Fibroblast of the conjunctiva (primary cell): ENCODE measurements at regions not wholly inside any gene's neighbourhood (a gene's known extent, or its start where the extent isn't known, plus 50 kb on each side); places are given as distances from the start of the nearest gene placed in this dataset.

ENCODE experiments used
- DNase-seq: peaks from one replicate; pipeline ENCODE4 v3.0.0-alpha.2; 2010; ENCODE audit warnings: low read depth

DNA sequence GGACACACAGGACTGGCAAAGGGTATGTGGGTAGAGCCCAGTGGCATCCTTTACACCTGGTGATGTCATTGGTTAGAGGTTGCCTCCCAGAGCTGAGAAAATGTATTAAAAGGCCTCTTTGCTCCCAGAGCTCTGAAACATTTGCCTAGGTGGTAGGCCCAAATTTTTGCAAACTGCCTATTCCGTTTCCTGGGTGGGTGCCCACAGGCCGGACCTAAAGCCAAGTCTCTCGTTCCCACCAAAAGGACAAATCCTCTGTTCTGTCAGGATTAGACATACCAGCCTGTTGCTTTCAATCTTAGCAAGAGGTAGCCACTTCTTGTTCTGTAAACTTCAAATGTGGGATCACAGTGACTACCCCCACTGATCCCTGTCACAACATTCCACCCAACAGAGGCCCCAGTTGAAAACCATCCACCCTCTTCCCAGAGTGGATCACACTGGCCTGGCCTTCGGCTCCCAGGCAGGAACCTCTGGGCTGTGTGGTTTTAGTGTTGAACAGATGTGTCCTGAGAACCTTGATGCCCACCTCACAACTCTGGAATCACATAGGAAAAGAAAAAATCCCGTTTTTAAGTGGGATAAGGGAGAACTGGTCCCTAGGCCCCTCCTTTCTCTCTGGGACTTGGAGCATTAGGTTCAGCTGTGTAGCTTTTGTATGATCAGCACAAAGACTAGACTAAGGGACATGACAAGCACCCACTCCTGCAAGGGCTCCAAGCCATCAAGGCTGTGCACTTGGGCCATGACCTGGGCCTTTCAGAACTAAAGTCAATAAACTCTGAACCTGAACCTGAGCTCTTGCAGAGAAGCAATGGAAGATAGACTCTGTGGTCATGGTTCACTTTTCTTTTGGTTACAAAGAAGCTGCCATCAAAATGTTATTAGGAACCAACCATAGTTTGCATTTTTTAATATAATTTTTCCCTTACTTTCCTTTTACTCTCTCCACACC lies 211.3 kb downstream of the CYP26B1 start:
- no peak for DNase-seq

DNA sequence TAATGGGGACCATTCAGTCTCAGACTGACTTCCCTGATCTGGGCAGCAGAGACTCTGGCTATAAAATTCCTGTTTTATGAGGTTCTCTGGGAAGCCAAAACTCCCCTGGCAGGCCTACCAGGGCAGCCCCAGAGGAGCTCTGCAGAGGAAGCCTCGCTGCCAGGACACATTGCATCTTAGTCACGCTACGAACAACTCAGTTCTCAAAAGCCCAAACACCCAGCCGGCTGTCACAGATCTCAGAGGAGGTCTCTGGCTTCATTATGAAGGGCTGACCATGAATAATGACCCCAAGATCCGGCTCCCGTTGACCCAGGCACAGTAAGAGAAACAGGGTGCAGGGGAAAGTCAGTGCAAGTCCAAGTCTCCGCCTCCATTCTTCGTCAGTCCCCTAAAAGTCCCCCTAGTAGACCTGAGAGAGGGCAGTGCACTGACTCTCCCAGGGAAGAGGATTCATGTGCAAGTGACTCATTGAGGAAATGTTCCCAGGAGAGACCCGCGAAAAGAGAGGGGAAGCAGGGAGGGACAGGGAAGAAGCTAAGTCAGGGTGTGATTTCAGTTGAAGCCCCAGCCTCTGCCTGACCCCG lies 212.3 kb downstream of the CYP26B1 start:
- DNase-seq = no peak

DNA sequence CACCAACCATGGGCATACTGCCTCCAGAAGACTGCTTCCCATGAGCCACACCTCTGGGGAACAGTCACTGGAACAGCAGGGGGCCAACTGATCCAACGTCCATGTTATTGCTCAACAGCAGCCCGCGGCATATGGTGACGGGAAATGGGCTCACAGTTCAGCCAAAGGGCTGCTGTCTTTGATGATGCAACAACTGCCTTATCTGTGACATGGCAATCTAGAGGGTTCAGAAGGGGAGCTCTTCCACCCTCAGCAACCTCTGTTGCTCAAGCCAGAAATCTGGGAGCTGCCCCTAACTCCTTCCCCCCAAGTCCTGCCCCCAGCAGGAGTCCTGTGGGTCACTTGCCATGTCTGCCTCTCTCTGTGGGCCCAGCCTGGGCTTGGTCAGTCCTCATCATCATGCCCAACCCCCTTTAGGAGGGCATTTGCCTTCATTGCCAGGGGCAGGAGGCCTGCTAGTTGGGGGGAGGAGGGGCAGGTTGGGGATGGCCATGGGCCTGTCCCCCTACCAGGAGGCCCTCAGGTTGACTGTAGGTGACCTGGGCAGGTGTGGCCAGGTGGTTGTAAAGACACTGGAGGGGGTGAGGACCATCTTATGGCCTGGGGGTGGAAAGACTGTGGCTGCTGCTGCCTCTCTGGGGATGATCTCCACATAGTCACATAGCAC lies 212.9 kb downstream of the CYP26B1 start:
- DNase-seq = peak; percentile 60

DNA sequence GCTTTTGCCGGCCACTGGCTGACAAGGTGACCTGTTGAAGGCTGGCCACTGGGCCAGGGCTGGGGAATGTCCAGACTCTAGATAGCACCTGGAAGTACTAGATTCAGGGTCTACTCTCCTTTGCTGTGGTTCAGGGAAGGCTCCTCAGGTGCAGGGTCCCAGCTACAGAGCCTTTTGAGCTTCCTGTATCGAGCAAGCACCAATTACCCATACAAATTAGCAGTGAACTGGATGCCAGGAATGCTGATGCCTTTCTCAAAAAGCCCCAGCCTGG lies 213.4 kb downstream of the CYP26B1 start:
- DNase-seq = no peak

DNA sequence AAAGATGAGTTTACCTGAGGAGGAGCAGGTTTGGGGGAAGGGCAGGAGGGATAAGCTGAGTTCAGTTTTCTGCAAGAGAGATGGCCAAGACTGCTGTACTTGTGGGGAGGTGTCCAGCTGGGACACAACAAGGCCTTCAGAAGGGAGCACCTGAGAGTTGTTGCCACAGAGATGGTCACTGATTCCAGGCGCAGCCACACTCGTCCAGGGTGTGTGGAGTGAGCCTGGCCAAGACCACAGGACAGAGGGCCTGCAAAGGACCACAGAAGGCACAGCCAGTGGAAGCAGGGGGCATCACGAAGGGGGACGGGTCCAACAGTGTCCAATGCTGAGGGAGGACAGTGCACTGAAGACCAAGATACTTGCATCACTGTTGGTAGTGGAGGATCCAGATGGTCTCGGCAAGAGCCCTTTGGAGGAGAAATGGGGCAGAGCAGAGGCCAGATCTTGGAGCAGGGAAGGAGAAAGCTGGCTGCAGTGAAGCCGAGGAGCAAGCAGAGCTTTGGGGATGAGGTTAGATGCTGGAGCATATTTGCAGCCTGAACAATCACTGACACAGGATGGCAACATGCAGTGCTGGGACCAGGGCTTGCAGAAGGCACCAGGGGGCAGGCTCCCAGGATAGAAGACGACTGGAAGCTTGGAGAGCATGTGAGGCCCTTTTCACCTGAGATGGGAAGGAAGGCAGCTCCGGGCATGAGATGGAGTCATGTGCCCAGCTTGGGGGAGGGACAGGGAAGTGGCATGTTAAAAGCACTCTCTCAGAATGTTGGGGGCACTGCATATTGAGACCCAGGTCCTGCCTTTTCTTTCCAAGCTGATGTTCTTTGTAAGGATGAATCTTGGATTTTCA lies 214.0 kb downstream of the CYP26B1 start:
- DNase-seq = no peak

DNA sequence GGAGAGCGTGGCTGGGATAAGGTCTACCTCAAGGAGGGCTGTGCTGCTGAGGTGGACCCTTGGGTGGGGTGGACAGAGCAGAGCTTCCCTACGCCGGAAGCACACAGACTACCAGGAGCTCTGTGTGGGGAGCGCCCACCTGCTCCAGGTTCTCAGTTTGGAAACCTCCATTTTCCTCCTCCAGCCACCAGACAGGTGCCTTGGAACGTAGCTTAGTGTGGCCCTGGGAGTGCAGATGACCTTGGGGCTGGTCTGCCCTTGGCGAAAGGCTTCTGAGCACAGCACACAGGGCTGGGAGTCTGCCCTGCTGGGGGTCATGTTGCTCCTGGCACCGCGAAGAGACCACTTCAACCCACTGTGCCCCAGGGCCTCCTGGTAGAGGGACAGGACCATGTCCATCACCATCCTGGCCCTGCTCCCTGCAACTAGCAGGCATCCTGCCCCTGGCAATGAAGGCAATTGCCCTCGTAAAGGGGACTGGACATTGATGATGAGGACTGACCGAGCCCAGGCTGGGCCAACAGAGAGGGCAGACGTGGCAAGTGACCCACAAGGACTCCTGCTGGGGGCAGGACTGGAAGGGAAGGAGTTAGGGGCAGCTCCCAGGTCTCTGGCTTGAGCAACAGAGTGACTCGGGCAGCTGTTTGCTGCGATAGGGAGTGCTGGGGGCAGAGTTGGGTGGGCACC lies 214.7 kb downstream of the CYP26B1 start:
- DNase-seq = no peak

DNA sequence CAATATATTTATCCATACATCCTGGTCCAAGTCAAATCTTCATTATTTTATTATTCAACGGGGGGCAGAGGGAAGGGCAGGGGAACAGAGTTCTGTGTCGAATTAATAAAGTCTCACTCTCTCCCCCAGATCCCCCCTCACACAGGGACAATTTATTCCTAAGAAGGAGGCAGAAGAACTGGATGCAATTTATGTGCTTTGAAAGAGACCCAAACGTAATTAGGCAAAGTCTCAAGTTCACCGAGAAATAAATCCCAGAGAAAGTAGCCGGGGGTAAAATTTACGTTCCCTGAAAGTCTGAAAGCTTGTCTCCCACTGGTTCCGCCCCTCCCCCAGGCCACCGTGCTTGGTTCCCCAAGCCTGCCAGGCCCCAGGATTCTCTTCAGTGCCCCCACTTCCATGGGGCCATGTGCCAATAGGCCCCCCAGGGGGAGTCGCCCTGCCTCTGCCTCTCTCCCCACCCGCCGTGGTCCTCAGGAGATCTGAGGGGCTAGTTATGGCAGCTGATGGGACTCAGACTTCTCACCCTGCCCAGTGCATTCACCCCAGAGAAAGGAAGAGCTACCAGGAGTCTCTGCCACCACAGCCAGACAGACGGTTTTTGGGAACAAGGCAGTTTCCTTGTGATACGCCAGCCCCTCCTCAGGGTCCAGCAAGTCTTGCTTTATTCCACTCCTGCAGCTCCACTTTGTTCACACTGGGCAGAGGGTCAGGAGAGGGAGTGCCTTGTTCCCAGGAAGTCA lies 215.5 kb downstream of the CYP26B1 start:
- no peak for DNase-seq

DNA sequence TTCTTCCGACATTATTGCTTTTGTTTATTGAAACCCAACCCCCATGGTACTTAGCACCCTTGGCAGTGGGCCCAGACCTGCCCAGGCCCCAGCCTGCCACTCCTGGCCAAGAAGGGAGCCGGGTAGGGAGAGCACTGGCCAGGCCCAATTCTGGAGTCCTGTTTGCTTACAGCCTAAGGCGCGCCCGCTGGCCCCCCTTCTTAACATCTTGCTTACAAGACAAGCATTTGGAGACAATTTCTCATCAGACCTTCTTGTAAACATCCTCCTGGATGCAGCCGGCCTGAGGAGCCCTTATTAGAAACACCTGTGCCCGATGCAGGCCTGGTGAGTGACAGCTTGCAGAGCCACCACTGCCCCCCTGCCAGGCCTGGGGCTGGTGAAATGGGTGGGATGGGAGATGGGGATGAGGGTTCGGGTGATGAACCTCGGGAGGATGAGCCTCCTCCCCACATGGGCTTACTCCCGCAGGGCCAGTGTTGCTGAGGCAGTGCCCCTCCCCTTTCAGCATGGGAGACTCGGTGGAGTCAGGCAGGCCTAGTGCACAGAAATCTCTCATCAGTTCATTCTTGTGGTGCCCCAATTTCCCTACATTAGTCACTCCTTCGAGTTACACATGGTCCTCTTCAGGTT lies 217.5 kb downstream of the CYP26B1 start:
- peak; percentile 50 for DNase-seq

DNA sequence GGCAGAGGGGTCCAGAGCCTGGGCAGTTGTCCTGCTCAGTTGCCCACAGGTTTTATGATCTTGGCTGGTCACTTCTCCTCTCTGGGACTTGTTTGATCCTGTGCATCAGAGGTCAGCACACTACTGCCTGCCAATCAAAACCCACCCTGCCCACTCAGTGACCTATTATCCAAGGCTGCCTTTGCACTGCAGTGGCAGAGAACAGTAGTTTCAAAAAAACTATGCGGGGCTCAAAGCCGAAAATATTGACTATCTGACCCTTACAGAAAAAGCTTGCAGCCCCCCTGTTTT lies 218.2 kb downstream of the CYP26B1 start:
- no peak for DNase-seq

DNA sequence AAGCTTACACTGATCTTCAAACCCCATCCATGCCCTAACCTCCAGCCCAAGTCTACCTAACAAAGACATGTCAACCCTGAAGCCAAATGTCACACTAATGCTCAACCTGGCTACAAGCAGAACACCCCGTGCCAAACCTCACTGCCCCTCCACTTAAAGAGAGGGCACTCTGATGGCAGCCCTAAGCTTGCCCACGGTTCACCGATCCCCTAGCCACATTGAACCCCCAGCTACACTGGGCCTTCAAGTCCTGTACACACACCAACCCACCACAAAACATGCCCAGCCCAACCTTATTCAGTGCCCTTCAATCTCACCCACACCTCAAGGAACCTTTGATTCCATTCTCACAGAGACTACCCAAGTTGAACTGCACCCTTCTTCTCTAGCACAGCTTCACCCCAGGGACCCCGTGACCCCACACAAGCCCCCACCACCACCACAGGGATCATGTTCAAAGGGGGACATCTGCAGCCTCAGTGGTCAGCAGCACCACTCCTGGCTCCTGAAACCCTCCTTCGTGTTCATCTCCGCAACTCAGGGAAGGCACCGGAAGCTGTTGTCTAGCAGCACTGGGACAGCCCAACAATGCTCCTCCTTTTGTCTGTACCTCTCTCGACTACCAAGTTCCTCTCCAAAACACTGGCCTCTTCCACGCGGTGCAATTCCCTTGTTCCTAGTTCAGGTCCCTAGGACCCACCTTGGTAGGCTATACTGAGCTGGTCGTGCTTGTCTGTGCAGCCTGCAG lies 218.8 kb downstream of the CYP26B1 start:
- no peak for DNase-seq

DNA sequence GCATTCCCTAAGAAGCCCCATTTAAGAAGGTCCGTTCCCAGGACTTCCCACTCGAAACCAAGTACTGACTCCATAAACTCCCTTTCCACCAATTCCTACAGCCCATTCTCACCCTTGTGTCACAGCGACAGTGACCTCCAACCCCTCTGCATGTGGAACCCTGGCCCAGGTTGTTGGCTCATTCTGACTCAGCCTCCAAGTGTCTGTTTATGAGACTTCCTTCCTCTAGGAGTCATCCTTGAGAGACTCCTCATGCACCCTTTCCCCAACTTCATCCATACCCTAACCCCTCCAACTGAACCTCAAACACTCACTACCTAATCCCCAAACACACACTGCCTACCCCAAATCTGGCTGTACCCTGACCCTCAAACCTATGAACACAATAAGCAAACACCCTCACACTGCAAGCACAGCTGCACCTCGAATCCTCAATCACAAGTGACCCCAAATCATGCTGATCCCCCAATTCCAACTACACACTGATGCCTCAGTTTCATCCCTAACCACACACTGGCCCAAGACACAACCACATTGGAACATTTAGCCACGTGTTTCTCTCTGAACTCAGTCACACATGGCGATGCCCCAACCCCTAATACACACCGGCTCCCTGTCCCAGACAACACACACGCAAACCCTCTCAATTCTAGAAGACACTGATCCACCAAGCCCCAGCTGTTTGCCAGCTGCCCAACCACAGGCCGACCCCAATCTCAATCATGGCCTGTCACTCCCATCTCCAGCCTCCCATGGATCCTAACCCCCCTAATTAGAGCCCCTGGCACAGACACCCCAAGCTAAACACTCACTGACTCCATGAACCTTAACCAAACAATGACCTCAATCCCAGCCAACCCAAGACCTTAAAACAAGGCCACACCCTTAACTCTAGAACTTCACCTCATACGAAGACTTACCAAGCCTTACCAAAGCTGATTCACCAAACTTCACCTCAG lies 219.6 kb downstream of the CYP26B1 start:
- no peak for DNase-seq

DNA sequence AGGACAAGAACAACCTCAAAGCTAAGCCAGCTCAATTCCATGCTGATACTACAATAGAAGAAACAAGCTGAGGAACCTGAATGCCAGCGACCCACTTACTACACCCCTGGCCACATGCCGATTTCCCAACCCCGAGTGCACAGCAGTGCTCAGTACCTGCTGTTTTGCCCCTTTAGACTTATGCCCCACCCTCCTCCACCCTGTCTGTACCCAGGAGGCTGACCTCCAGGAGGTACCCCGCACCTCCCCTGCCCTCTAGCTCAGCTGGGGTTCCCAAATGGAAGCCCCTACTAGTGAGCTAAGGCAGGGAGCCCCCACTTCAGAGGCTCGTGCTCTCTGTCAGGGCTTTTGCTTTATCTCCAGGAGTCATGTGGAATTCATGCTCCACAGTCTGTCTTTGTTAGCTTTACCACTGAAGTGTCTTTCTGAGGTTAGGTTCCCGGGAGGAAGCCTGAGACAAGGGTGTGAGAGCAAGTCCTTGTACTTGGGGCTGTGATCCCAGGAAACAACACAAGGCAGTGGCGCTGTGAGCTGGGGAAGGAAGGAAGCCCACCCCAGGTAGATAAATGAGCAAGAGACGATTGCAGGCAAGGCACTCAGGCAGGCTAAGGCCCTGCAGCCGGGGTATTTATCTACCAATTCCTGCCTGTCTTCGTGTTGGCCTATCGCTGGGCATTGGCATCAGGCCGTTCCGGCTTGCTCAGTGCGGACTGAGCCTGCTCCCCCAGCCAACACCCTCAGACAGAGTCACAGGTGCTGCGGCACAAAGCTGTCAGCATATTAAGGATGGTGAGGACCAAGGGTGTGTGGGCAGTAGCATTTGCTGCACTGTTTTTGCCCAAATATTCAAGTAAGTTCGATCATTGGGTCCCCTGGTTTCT lies 220.5 kb downstream of the CYP26B1 start:
- DNase-seq = no peak

DNA sequence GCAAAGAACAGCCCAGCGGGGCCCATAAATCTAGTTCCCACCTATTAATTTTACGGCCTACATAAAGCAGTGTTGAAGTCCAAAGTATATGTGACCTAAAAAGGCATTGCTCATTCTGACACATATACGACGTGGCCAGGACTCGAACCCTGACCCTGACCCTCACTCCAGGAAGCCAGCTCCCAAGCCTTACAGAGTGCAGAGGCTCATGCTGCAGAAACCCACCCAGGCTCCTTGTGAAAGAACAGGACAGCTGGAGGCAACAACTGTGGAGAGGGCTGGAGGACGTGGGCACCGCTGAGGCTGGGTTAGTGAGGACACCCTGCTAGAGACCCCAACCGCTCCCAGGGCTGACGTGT lies 221.6 kb downstream of the CYP26B1 start:
- no peak for DNase-seq

DNA sequence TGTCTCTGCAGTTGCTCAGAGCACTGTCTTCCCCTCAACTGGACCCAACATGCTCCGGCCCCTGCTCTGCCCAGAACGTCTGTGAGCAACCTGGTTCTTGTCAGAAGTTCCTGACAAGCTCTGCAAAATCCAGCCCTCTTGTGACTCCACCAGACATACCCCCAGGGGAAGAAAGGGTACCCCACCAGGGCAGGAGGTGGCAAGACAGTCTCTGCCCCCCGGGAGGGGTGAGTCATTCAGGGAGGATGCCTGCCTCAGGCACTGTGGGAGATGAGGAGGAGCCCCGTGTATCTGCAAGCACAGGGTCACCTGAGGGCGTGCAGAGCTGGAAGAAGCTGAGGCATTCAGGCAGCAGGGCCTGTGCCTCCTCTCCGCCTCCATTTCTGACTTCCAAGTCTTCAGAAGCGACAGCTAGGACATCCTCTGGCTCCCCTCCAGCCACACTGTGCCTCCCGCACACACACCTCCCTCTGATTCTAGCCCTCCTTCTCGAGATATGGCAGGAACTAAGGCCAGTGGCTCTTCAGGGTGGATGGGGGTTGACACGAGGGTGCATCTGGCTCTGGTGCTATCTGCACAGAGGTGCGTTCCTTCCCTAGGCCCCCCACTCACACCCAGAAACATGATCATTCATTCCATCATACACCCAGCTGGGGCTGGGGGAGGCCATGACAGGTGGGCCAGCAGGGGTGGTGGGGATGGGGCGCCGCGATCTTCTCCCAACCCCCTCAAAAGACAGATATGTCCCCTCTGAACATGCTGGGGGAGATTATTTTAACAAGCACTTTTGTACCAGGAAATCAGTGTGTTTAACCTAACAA lies 222.2 kb downstream of the CYP26B1 start:
- DNase-seq = no peak

DNA sequence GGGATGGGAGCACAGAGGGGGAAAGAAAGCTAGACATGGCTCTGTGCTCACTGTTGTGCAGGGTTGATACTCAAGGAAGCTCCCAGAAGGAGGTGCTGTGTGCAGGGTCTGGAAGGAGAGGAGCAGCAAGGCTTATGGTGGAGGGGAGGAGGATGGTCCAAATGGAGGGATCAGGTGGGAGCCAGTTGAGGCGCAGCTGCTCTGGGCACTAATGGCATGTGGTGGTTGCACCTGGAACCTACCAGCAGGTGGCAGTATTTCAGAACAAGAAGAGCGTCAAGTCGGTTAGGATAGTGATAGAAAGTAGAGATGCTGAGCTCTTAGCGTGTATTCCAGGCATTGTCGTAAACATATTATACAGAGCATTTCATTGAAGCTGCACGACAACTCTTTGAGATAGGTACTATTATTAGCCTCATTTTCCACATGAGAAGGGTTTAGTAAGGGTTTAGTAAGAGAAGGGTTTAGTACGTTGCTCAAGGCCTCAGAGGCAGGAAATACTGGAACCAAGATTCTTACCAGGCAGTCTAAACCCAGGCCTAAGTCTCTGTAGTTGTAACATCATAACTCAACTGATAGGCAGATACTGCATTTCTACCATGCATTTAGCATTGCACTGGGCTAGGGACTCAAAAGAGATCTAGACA lies 223.7 kb downstream of the CYP26B1 start:
- peak; percentile 47 for DNase-seq

DNA sequence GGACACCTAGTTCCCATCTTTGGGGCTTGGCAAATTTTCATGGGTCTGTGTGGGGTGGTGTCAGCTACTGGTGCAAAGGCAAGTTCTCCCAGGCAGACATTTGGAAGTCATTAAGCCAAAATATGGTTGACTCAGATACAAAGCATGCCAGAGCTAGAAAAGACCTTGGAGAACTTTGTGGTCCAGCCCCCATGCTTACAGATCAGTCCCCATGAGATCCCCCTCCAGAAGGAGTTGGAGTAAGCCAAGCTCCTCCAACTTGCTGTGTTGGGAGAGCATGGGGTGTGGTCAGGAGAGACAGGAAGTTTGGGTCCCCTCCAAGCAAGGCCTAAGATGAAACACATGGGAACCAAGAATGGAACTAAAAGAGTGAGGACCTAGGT lies 224.5 kb downstream of the CYP26B1 start:
- peak; percentile 77 for DNase-seq
